ENCODE measurements at regions not wholly inside any gene's neighbourhood (a gene's known extent, or its start where the extent isn't known, plus 50 kb on each side); places are given as distances from the start of the nearest gene placed in this dataset.

DNA sequence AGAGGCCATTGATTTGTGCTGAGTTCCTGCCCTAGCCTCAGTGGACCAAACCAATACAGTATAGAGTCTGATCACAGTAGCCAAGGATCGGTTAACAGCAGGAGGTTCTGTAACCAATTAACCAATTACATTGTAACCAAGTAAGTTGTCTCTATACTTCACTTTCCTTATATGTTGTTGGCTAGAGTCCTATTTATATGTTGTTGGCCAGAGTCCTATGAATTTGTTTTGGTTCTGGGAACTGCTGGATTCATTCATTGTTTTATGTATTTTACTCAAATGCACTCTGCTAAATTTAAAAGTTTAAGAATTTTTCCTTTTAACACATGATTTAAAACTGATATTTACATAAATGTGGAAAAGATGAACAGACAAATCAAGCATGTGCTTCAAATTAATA, 597.4 kb upstream of the HS3ST5 start:
- TF ChIP-seq CTCF (IDR thresholded peaks at IDR 0.05 in 8 of 11, conservative IDR thresholded peaks at IDR 0.05 in 3 of 11) (no peak), POLR2A (IDR thresholded peaks at IDR 0.05) (no peak), POLR2AphosphoS5 (IDR thresholded peaks at IDR 0.05) (no peak)
